ENCODE measurements at regions not wholly inside any gene's neighbourhood (a gene's known extent, or its start where the extent isn't known, plus 50 kb on each side); places are given as distances from the start of the nearest gene placed in this dataset.

DNA sequence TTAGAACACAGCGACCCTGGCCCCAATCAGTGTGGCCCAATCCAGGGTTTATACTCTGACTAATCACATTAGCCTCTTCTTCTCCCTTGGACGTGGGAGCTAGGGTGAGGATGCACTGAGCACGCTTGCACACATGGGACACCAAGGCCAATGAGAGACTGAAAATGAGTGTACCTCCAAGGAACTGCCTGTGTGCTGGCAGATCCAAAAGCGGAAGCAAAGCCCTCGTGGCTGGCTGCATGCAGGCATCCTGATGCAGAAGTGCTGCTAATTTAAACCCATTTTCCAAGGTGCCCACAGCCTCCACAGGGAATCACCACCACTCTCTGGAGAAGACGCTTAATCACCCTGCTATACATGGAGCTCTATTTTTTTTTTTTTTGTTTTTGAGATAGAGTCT is 375.3 kb upstream of the XYLT1 start:
- peaks cover 0 to 1% (median 0%) of the 10 kb centered on the region in 7 donors for H3K9me3 Mint-ChIP-seq
- peaks cover 11% of the 10 kb centered on the region for H3K27me3 Mint-ChIP-seq
- Histone ChIP-seq H3K9me3 (ENCODE audit: control insufficient read depth in 2 of 2, low read length in 2 of 2) (no peaks in the 10 kb centered on the region), H3K27me3 (ENCODE audit: control insufficient read depth, insufficient read depth, low read length) (no peaks in the 10 kb centered on the region), H3K4me3 (ENCODE audit: low read depth, low read length) (no peak overlapping the region), H3K27ac (ENCODE audit: insufficient read depth, low read length, poor library complexity, severe bottlenecking) (no peak overlapping the region), H3K36me3 (ENCODE audit: control insufficient read depth, insufficient read depth, low read length) (no peaks in the 10 kb centered on the region), H3K4me1 (ENCODE audit: control insufficient read depth, insufficient read depth, low read length, poor library complexity, severe bottlenecking) (no peaks in the 10 kb centered on the region)
- H3K4me1 Mint-ChIP-seq = no peaks in the 10 kb centered on the region
- ATAC-seq (ENCODE audit: low read depth in 2 of 2) = no peak
- H3K27ac Mint-ChIP-seq = no peak overlapping the region
- no peaks in the 10 kb centered on the region for H3K36me3 Mint-ChIP-seq
- DNase-seq = no peak
- H3K4me3 Mint-ChIP-seq = no peak overlapping the region

DNA sequence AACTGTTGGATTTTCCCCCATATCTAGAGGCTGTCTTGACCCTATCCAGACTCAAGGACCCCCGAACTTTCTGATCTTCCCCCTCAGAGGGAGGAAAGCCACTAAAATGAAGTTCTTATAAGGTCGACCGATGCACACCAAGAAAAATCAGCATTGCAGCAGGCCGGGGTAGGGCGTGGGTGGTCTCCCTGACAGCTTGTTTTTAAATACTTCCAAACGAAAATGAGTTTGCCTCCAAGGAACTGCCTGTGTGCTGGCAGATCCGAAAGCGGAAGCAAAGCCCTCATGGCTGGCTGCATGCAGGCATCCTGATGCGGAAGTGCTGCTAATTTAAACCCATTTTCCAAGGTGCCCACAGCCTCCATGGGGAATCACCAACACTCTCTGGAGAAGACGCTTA is 374.3 kb upstream of the XYLT1 start:
- DNase-seq (no peak), ATAC-seq (ENCODE audit: low read depth in 2 of 2) (no peak)
- Histone ChIP-seq H3K36me3 (ENCODE audit: control insufficient read depth, insufficient read depth, low read length) (no peaks in the 10 kb centered on the region), H3K4me3 (ENCODE audit: low read depth, low read length) (no peak overlapping the region), H3K27ac (ENCODE audit: insufficient read depth, low read length, poor library complexity, severe bottlenecking) (no peak overlapping the region), H3K9me3 (ENCODE audit: control insufficient read depth in 2 of 2, low read length in 2 of 2) (no peaks in the 10 kb centered on the region), H3K27me3 (ENCODE audit: control insufficient read depth, insufficient read depth, low read length) (no peaks in the 10 kb centered on the region), H3K4me1 (ENCODE audit: control insufficient read depth, insufficient read depth, low read length, poor library complexity, severe bottlenecking) (no peaks in the 10 kb centered on the region)
- Mint-ChIP-seq H3K4me3 (no peak overlapping the region), H3K9me3 (peaks cover 0 to 1% (median 0%) of the 10 kb centered on the region in 7 donors), H3K4me1 (no peaks in the 10 kb centered on the region), H3K27ac (no peak overlapping the region), H3K36me3 (no peaks in the 10 kb centered on the region), H3K27me3 (peaks cover 12% of the 10 kb centered on the region)

DNA sequence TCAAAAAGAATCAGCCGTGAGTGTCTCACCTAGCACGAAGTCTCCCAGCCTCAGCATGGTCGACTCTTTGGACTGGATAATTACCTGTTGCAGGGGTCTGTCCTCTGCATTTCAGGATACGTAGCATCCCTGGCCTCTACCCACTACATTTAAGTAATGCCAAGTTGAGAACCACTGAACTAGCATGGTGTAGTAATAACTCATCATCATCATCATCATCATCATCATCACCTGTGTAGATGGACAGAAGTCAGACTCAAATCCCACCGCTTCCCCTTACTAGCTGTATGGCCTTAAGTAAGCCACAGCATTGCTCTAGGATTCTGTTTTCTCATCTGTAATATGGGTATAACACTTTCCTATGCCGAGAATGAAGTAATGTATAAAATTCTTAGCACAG is 373.1 kb upstream of the XYLT1 start:
- no peak for DNase-seq
- Histone ChIP-seq H3K4me3 (ENCODE audit: low read depth, low read length) (no peak overlapping the region), H3K4me1 (ENCODE audit: control insufficient read depth, insufficient read depth, low read length, poor library complexity, severe bottlenecking) (no peaks in the 10 kb centered on the region), H3K36me3 (ENCODE audit: control insufficient read depth, insufficient read depth, low read length) (no peaks in the 10 kb centered on the region), H3K27me3 (ENCODE audit: control insufficient read depth, insufficient read depth, low read length) (no peaks in the 10 kb centered on the region), H3K27ac (ENCODE audit: insufficient read depth, low read length, poor library complexity, severe bottlenecking) (no peak overlapping the region), H3K9me3 (ENCODE audit: control insufficient read depth in 2 of 2, low read length in 2 of 2) (no peaks in the 10 kb centered on the region)
- no peak for ATAC-seq (ENCODE audit: low read depth in 2 of 2)
- Mint-ChIP-seq H3K27ac (no peak overlapping the region), H3K9me3 (peaks cover 0 to 3% (median 0%) of the 10 kb centered on the region in 7 donors), H3K27me3 (peaks cover 8% of the 10 kb centered on the region), H3K4me1 (peaks cover 0 to under 1% (median 0%) of the 10 kb centered on the region in 4 donors), H3K36me3 (no peaks in the 10 kb centered on the region), H3K4me3 (no peak overlapping the region)

DNA sequence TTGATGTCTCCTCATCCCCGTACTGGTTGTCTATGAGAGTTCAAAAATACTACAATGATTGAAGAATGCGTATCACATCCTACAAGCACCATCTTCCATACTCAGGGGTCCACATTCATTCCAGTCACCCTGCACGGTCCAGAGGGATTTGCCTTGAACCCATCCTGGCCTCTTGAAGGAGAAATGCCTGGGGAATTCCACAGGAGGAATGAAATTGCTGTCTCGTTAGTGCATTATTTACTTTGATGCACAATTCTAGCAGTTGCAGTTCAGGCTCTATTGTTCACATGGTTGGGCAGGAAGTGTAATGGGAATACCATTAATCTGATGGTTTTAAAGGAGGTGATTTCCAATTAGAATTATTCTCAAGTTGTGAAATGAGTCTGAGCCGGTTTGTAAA is 369.1 kb upstream of the XYLT1 start:
- DNase-seq (no peak), ATAC-seq (ENCODE audit: low read depth in 2 of 2) (no peak)
- Histone ChIP-seq H3K4me3 (ENCODE audit: low read depth, low read length) (no peak overlapping the region), H3K4me1 (ENCODE audit: control insufficient read depth, insufficient read depth, low read length, poor library complexity, severe bottlenecking) (no peaks in the 10 kb centered on the region), H3K9me3 (ENCODE audit: control insufficient read depth in 2 of 2, low read length in 2 of 2) (no peaks in the 10 kb centered on the region), H3K27me3 (ENCODE audit: control insufficient read depth, insufficient read depth, low read length) (no peaks in the 10 kb centered on the region), H3K36me3 (ENCODE audit: control insufficient read depth, insufficient read depth, low read length) (no peaks in the 10 kb centered on the region), H3K27ac (ENCODE audit: insufficient read depth, low read length, poor library complexity, severe bottlenecking) (no peak overlapping the region)
- no peak overlapping the region for H3K27ac Mint-ChIP-seq
- peaks cover 8% of the 10 kb centered on the region for H3K27me3 Mint-ChIP-seq
- peaks cover 0 to 2% (median 0%) of the 10 kb centered on the region in 4 donors for H3K4me1 Mint-ChIP-seq
- peaks cover 0 to 2% (median 0%) of the 10 kb centered on the region in 7 donors for H3K9me3 Mint-ChIP-seq
- no peak overlapping the region for H3K4me3 Mint-ChIP-seq
- no peaks in the 10 kb centered on the region for H3K36me3 Mint-ChIP-seq

DNA sequence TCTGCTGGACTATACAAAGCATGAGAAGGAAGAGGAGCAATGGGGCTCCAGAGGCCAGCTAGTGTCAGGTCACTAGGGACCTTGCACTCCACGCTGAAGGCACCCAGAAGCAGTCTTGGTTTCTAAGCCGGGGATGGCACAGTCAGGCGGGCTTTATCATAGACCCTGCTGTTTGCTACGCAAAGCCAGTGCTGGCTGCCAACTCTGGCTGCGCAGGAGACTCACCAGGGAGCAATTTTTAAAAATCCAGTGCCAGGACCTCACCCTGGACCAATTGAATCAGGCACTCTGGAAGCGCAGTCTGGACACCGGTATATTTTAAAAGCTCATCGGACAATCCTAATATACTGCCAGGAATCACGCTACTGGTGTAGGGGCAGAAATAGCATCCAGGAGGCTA is 368.5 kb upstream of the XYLT1 start:
- Mint-ChIP-seq H3K27me3 (peaks cover 8% of the 10 kb centered on the region), H3K36me3 (no peaks in the 10 kb centered on the region), H3K4me1 (peaks cover 0 to 2% (median 0%) of the 10 kb centered on the region in 4 donors), H3K4me3 (no peak overlapping the region), H3K9me3 (peaks cover 0 to 2% (median 0%) of the 10 kb centered on the region in 7 donors), H3K27ac (no peak overlapping the region)
- ATAC-seq (ENCODE audit: low read depth in 2 of 2) = no peak
- H3K36me3 ChIP-seq (ENCODE audit: control insufficient read depth, insufficient read depth, low read length) = no peaks in the 10 kb centered on the region
- H3K4me3 ChIP-seq (ENCODE audit: low read depth, low read length) = no peak overlapping the region
- H3K27ac ChIP-seq (ENCODE audit: insufficient read depth, low read length, poor library complexity, severe bottlenecking) = no peak overlapping the region
- no peaks in the 10 kb centered on the region for H3K27me3 ChIP-seq (ENCODE audit: control insufficient read depth, insufficient read depth, low read length)
- no peak for DNase-seq
- no peaks in the 10 kb centered on the region for H3K9me3 ChIP-seq (ENCODE audit: control insufficient read depth in 2 of 2, low read length in 2 of 2)
- no peaks in the 10 kb centered on the region for H3K4me1 ChIP-seq (ENCODE audit: control insufficient read depth, insufficient read depth, low read length, poor library complexity, severe bottlenecking)

DNA sequence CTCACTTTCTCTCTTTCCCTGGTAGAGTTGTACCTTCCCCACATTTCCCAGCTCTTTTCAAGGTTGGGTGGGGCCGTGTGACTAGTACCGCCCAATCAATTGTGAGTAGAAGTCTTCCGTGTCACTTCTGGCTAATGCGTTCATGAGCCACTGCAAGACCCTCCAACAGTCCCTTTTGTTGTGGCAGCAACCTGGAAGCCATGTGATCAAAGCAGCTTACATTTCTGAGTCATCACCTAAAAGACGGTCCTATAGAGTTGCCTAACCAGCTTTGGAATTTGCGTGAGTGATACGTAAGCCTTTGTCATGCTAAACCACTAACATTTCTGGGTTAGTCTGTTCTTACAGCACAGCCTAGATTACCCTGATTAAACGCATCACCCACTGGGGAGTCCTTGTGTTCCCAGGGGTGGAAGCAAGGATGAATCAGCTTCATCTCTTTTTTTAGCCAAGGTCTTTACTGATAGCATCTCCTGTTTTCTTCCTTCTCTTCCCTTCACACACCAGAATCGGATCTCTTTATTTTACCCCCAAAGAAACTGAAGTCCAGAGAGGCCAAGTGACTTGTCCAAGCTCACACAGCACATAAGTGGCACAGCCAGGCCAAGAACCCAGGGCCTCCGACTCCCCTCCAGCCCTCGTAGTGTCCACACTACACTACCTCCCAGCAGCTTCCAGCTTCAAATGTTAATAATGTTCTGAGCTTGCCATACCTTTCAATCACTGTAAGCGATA is 366.3 kb upstream of the XYLT1 start:
- H3K4me1 ChIP-seq (ENCODE audit: control insufficient read depth, insufficient read depth, low read length, poor library complexity, severe bottlenecking) = no peaks in the 10 kb centered on the region
- Mint-ChIP-seq H3K27ac (no peak overlapping the region), H3K4me1 (peaks cover 0 to 2% (median 0%) of the 10 kb centered on the region in 4 donors), H3K27me3 (peaks cover 8% of the 10 kb centered on the region), H3K4me3 (no peak overlapping the region), H3K36me3 (no peaks in the 10 kb centered on the region), H3K9me3 (peaks cover 0 to 2% (median 0%) of the 10 kb centered on the region in 7 donors)
- H3K27ac ChIP-seq (ENCODE audit: insufficient read depth, low read length, poor library complexity, severe bottlenecking) = no peak overlapping the region
- no peak for DNase-seq
- H3K36me3 ChIP-seq (ENCODE audit: control insufficient read depth, insufficient read depth, low read length) = no peaks in the 10 kb centered on the region
- H3K4me3 ChIP-seq (ENCODE audit: low read depth, low read length) = no peak overlapping the region
- ATAC-seq (ENCODE audit: low read depth in 2 of 2) = no peak
- no peaks in the 10 kb centered on the region for H3K9me3 ChIP-seq (ENCODE audit: control insufficient read depth in 2 of 2, low read length in 2 of 2)
- H3K27me3 ChIP-seq (ENCODE audit: control insufficient read depth, insufficient read depth, low read length) = no peaks in the 10 kb centered on the region

DNA sequence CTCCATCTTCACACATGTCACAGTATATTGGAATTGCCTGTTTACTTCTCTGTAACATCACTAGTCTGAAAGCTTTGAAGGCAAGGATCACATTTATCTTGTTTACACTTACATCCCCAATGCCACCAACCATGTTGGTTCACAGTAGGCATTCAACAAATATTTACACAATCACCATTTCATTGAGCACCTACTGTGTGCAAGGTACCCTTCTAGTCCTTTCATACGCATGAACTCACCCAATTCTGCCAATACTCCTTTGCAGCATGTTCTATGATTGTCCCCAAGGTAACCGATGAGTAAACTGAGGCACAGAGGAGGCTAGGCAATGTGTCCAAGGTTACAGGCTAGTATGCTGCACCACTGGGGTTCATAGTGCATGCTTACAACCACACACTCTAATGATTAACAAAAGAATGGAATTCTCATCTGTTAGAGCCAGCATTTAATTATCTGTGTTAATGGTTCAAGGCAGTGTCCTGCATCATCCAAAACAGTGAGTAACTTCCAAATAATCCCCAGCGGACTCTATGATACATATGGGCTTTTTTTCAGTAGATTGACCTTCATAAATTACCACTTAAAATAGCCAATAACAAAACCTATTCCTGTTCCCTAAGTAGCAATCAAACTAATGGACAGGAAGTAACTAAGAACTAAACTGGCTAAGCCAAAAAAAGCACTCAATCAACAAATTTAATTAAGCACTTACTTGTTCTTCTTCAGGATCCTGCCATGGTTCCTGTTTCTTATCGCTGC is 364.5 kb upstream of the XYLT1 start:
- no peaks in the 10 kb centered on the region for H3K36me3 Mint-ChIP-seq
- Histone ChIP-seq H3K27me3 (ENCODE audit: control insufficient read depth, insufficient read depth, low read length) (no peaks in the 10 kb centered on the region), H3K4me1 (ENCODE audit: control insufficient read depth, insufficient read depth, low read length, poor library complexity, severe bottlenecking) (no peaks in the 10 kb centered on the region), H3K36me3 (ENCODE audit: control insufficient read depth, insufficient read depth, low read length) (no peaks in the 10 kb centered on the region), H3K9me3 (ENCODE audit: control insufficient read depth in 2 of 2, low read length in 2 of 2) (no peaks in the 10 kb centered on the region), H3K4me3 (ENCODE audit: low read depth, low read length) (no peak overlapping the region), H3K27ac (ENCODE audit: insufficient read depth, low read length, poor library complexity, severe bottlenecking) (no peak overlapping the region)
- peaks cover 0 to 2% (median 0%) of the 10 kb centered on the region in 4 donors for H3K4me1 Mint-ChIP-seq
- H3K4me3 Mint-ChIP-seq = no peak overlapping the region
- ATAC-seq (ENCODE audit: low read depth in 2 of 2) (no peak), DNase-seq (no peak)
- no peak overlapping the region for H3K27ac Mint-ChIP-seq
- H3K27me3 Mint-ChIP-seq = no peaks in the 10 kb centered on the region
- H3K9me3 Mint-ChIP-seq = peaks cover 0 to 2% (median 0%) of the 10 kb centered on the region in 7 donors
